Smooth muscle cell (in vitro differentiated cells): ENCODE measurements at regions not wholly inside any gene's neighbourhood (a gene's known extent, or its start where the extent isn't known, plus 50 kb on each side); places are given as distances from the start of the nearest gene placed in this dataset.

ENCODE experiments used
- DNase-seq: peaks from one replicate; lab custom pipeline; 2025; ENCODE audit not compliant: unreplicated experiment; lab: John Stamatoyannopoulos, UW
- H2AFZ ChIP-seq: fragments of 200-600 bp; sonication (generic); 2 replicates; pipeline ENCODE4 v1.6.0; 2016; ENCODE audit warnings: antibody characterized with exemption, low read depth, mild to moderate bottlenecking
- H3F3A ChIP-seq: fragments of 200-600 bp; sonication (generic); 2 replicates; pipeline ENCODE4 v1.6.0; 2017; ENCODE audit warnings: antibody characterized with exemption, low read depth
- H3K27ac ChIP-seq: fragments of 200-600 bp; sonication (generic); 2 replicates; pipeline ENCODE4 v1.5.1; 2016; ENCODE audit warnings: low read depth, mild to moderate bottlenecking
- H3K27me3 ChIP-seq: fragments of 200-600 bp; sonication (generic); 2 replicates; pipeline ENCODE4 v1.6.1; 2016; ENCODE audit warnings: low read depth, mild to moderate bottlenecking
- H3K36me3 ChIP-seq: fragments of 200-600 bp; sonication (generic); 2 replicates; pipeline ENCODE4 v1.5.1; 2016; ENCODE audit warnings: low read depth
- H3K4me1 ChIP-seq: fragments of 200-600 bp; sonication (generic); 2 replicates; pipeline ENCODE4 v1.5.1; 2016; ENCODE audit warnings: low read depth
- H3K4me2 ChIP-seq: fragments of 200-600 bp; sonication (generic); 2 replicates; pipeline ENCODE4 v1.6.0; 2016; ENCODE audit warnings: mild to moderate bottlenecking
- H3K4me3 ChIP-seq: fragments of 200-600 bp; sonication (generic); 2 replicates; pipeline ENCODE4 v1.5.1; 2016; ENCODE audit warnings: mild to moderate bottlenecking
- H3K79me2 ChIP-seq: fragments of 200-600 bp; sonication (generic); 2 replicates; pipeline ENCODE4 v1.6.0; 2016; ENCODE audit warnings: low read depth, mild to moderate bottlenecking
- H3K9ac ChIP-seq: fragments of 200-600 bp; sonication (generic); 2 replicates; pipeline ENCODE4 v1.6.0; 2016; ENCODE audit warnings: low read depth
- H3K9me3 ChIP-seq: fragments of 200-600 bp; sonication (generic); replicated peaks from 2 replicates; pipeline ENCODE4 v1.5.1; 2016; ENCODE audit warnings: low read depth
- H4K20me1 ChIP-seq: fragments of 200-600 bp; sonication (generic); 2 replicates; pipeline ENCODE4 v1.6.0; 2016; ENCODE audit warnings: low read depth
- CTCF ChIP-seq: fragments of 200-600 bp; sonication (generic); IDR thresholded peaks from 2 replicates; pipeline ENCODE4 v1.5.1; 2017; ENCODE audit warnings: borderline replicate concordance, mild to moderate bottlenecking, antibody characterized with exemption; ENCODE audit not compliant: insufficient read depth, poor library complexity, severe bottlenecking
- WGBS: methylation state at CpG from one replicate; pipeline ENCODE4 v1.1.7; 2016; ENCODE audit warnings: low lambda C conversion rate; 5-methylcytosine and 5-hydroxymethylcytosine counted together

GRCh38 chr4:156476359-156476758 is 495.2 kb downstream of the PDGFC start:
- H3K27ac ChIP-seq = peak overlapping the region; percentile 95
- WGBS = 0% methylated on average over 2 of the region's 2 CpGs
- no peaks in the 10 kb centered on the region for H3K9me3 ChIP-seq
- H3K36me3 ChIP-seq = no peaks in the 10 kb centered on the region
- H3K79me2 ChIP-seq = no peaks in the 10 kb centered on the region
- H3K4me3 ChIP-seq = no peak overlapping the region
- no peak for TF ChIP-seq CTCF
- no peak overlapping the region for H2AFZ ChIP-seq
- H3K4me1 ChIP-seq = peaks cover 11% of the 10 kb centered on the region
- DNase-seq = no peak
- peak overlapping the region; percentile 78 for H3K9ac ChIP-seq
- peak overlapping the region; percentile 53 for H3K4me2 ChIP-seq
- peaks cover 16% of the 10 kb centered on the region for H3F3A ChIP-seq
- no peaks in the 10 kb centered on the region for H3K27me3 ChIP-seq
- H4K20me1 ChIP-seq = no peaks in the 10 kb centered on the region

DNA sequence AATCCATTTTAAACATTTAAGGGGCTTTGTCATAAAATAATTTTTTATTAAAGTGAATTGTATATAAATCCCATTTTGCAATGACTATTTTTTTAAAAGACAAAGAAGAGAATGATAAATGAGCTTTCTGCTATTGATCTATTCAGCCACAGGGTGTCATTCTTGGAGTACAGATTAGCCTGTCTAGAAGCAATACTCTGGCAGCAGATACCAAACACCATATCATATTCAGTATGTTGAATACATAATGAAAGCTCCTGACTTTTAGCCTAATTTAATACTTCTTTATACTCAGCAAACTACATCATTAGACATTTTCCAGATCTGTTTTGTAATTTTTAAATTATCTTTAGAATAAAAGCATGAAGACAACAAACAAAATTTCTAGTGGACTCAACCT is 496.3 kb downstream of the PDGFC start:
- peak overlapping the region; percentile 78 for H3K9ac ChIP-seq
- H3K9me3 ChIP-seq = no peaks in the 10 kb centered on the region
- H3K4me1 ChIP-seq = peaks cover 7% of the 10 kb centered on the region
- no peaks in the 10 kb centered on the region for H3K27me3 ChIP-seq
- H3K27ac ChIP-seq = peak overlapping the region; percentile 95
- H2AFZ ChIP-seq = no peak overlapping the region
- H3F3A ChIP-seq = peaks cover 13% of the 10 kb centered on the region
- peak overlapping the region; percentile 5 for H3K4me2 ChIP-seq
- TF ChIP-seq CTCF = peak; percentile 60
- H4K20me1 ChIP-seq = no peaks in the 10 kb centered on the region
- no peak overlapping the region for H3K4me3 ChIP-seq
- no peaks in the 10 kb centered on the region for H3K79me2 ChIP-seq
- H3K36me3 ChIP-seq = no peaks in the 10 kb centered on the region
- no peak for DNase-seq

DNA sequence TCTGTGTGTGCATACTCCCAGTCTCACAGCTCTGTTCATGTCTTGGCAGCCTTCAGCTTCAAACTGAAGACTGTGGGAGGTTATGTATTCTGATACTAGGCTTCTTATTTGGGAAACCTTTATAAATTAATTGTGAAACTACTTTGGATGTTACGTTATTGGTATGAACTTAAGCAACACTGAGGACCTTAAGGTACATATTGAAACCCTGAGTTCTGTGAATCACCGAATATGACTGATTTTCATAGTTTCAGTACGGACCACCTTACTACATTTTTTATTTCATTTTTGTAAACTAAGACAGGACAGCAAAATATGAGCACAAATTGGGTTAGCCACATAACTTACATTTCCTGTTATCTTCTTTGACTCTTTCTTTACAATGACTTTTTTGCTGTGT is 498.4 kb downstream of the PDGFC start:
- Histone ChIP-seq H4K20me1 (no peaks in the 10 kb centered on the region), H3K9me3 (no peaks in the 10 kb centered on the region), H3K27ac (peak overlapping the region; percentile 62), H3K9ac (peak overlapping the region; percentile 8), H3K4me2 (peak overlapping the region; percentile 32), H3K4me1 (peaks cover 7% of the 10 kb centered on the region), H3K79me2 (no peaks in the 10 kb centered on the region), H2AFZ (peak overlapping the region; percentile 86), H3F3A (peaks cover 8% of the 10 kb centered on the region), H3K36me3 (no peaks in the 10 kb centered on the region), H3K4me3 (no peak overlapping the region), H3K27me3 (no peaks in the 10 kb centered on the region)
- no peak for TF ChIP-seq CTCF
- no peak for DNase-seq
- WGBS = 95% methylated on average over 3 of the region's 3 CpGs

- Histone ChIP-seq H3K27ac (peak overlapping the region; percentile 62), H3K4me1 (peaks cover 7% of the 10 kb centered on the region), H3F3A (peaks cover 8% of the 10 kb centered on the region), H3K27me3 (no peaks in the 10 kb centered on the region), H3K36me3 (no peaks in the 10 kb centered on the region), H3K79me2 (no peaks in the 10 kb centered on the region), H3K9me3 (no peaks in the 10 kb centered on the region), H3K9ac (peak overlapping the region; percentile 8), H3K4me2 (peak overlapping the region; percentile 32), H4K20me1 (no peaks in the 10 kb centered on the region), H3K4me3 (no peak overlapping the region), H2AFZ (peak overlapping the region; percentile 86)
- no peak for TF ChIP-seq CTCF
- DNase-seq = no peak
- WGBS = 73% methylated on average over 1 of the region's 1 CpG
Observed at GRCh38 chr4:156472624-156473023, 499.0 kb downstream of the PDGFC start.
